ENCODE measurements at regions not wholly inside any gene's neighbourhood (a gene's known extent, or its start where the extent isn't known, plus 50 kb on each side); places are given as distances from the start of the nearest gene placed in this dataset.

- TF ChIP-seq GATAD2B (IDR thresholded peaks at IDR 0.05; ENCODE audit: borderline replicate concordance) (no peak), CAMTA2 (CRISPR knock-in tag; conservative IDR thresholded peaks at IDR 0.05) (no peak), SIRT6 (IDR thresholded peaks at IDR 0.05; ENCODE audit: low read depth, low read length) (no peak), TOE1 (IDR thresholded peaks at IDR 0.05; ENCODE audit: borderline replicate concordance) (no peak), TOE1 (CRISPR knock-in tag; IDR thresholded peaks at IDR 0.05; ENCODE audit: borderline replicate concordance, low read depth) (no peak), BMI1 (IDR thresholded peaks at IDR 0.05; ENCODE audit: low read length) (no peak)
These were observed 126.6 kb upstream of the PDE1A start for GRCh38 chr2:182553483-182553882.

Data from K562 (cell line).